Lower leg skin (tissue), 3 donors: ENCODE measurements at regions not wholly inside any gene's neighbourhood (a gene's known extent, or its start where the extent isn't known, plus 50 kb on each side); places are given as distances from the start of the nearest gene placed in this dataset.

Source experiments
- CTCF ChIP-seq, 3 donors: fragments of 450-650 bp; IDR thresholded peaks; one replicate each; pipeline ENCODE4 v1.5.1; 2016; ENCODE audit warnings: antibody characterized with exemption in 3 of 3, mild to moderate bottlenecking in 3 of 3, moderate library complexity in 2 of 3
- POLR2A ChIP-seq, 2 donors: fragments of 450-650 bp; IDR thresholded peaks; one replicate each; pipeline ENCODE4 v1.6.1; 2016 to 2017; ENCODE audit warnings: antibody characterized with exemption in 2 of 2, mild to moderate bottlenecking in 1 of 2, moderate library complexity in 1 of 2

DNA sequence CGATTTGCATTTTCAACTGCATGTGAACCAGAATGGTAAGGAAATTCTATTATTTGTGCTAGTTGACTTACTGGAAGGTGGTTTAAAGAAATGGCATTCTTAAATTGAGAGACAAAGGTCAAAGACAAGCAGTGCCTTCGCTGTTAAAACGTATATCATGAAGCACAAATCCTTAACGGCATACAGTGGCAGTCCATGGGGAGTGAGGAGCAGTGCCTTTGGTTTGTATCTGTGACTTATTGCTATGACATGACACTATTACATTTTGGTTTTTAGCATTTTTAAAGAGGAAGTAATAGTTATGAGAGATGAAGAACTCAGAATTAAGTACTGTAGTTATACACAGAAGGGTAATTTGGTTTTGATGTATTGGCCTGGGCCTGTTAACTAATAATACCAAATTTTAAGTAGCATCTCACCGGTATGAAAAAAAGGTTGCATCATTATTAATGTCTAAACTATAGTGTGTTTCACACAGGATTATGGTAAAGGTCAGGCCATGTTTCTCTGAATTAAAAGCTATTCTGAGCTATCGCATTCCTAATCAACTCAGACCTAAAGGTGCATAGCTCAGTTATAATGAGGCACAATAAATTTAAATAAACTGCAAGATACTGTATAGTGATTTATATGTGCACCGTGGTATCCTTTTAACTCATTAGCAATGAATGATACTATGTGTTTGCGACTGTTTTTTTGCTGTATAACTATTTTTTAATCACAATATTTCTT, 339.8 kb upstream of the ARRDC3 start:
- TF ChIP-seq CTCF (IDR thresholded peaks at IDR 0.05), result no peak
- no peak for TF ChIP-seq POLR2A (IDR thresholded peaks at IDR 0.05)
